ENCODE measurements at regions not wholly inside any gene's neighbourhood (a gene's known extent, or its start where the extent isn't known, plus 50 kb on each side); places are given as distances from the start of the nearest gene placed in this dataset.

GRCh38 chr5:173378727-173379126, 50.5 kb upstream of the STC2 start:
- no peak for ATAC-seq (ENCODE audit: low FRiP score in 2 of 2)
- TF ChIP-seq POLR2AphosphoS5 (IDR thresholded peaks at IDR 0.05) (no peak), POLR2A (IDR thresholded peaks at IDR 0.05) (no peak), EP300 (IDR thresholded peaks at IDR 0.05) (no peak)
- TF ChIP-seq, protein P1, sequence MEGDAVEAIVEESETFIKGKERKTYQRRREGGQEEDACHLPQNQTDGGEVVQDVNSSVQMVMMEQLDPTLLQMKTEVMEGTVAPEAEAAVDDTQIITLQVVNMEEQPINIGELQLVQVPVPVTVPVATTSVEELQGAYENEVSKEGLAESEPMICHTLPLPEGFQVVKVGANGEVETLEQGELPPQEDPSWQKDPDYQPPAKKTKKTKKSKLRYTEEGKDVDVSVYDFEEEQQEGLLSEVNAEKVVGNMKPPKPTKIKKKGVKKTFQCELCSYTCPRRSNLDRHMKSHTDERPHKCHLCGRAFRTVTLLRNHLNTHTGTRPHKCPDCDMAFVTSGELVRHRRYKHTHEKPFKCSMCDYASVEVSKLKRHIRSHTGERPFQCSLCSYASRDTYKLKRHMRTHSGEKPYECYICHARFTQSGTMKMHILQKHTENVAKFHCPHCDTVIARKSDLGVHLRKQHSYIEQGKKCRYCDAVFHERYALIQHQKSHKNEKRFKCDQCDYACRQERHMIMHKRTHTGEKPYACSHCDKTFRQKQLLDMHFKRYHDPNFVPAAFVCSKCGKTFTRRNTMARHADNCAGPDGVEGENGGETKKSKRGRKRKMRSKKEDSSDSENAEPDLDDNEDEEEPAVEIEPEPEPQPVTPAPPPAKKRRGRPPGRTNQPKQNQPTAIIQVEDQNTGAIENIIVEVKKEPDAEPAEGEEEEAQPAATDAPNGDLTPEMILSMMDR (IDR thresholded peaks at IDR 0.05), result no peak
- no peaks in the 10 kb centered on the region for H3K36me3 ChIP-seq
- no peak for DNase-seq
- H3K9me3 ChIP-seq, result no peaks in the 10 kb centered on the region
- H3K4me3 ChIP-seq, result no peak overlapping the region
- WGBS, 2 donors, result 97 to 99% methylated on average over 3 of the region's 3 CpGs
- H3K27ac ChIP-seq, result no peak overlapping the region
- H3K4me1 ChIP-seq, result no peaks in the 10 kb centered on the region
- no peaks in the 10 kb centered on the region for H3K27me3 ChIP-seq
